ENCODE measurements at regions not wholly inside any gene's neighbourhood (a gene's known extent, or its start where the extent isn't known, plus 50 kb on each side); places are given as distances from the start of the nearest gene placed in this dataset.

DNA sequence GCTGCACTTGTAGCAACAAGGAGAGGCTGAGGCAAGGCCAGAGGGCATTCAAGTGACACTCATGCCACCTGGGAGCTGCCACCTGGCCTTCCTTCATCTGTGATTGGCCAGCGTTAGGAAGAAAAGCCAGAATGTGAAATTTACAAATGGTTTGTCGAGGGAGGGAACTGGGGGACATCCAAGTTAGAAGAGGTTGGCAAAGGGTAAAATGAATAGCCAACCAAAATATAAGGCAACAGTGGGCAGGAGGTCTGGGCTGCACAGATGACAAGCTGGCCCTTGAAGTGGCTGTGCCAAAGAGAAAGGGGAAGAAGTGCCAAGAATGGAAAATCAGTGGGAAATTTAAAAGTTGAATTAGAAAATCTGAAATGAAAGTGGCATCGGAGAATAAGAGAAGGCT, 221.4 kb downstream of the C11orf91 start:
- TF ChIP-seq GATA2 (IDR thresholded peaks at IDR 0.05; ENCODE audit: low read depth, low read length), result no peak
- TF ChIP-seq GATA3 (IDR thresholded peaks at IDR 0.05; ENCODE audit: low read depth, low read length), result no peak
